ENCODE measurements at regions not wholly inside any gene's neighbourhood (a gene's known extent, or its start where the extent isn't known, plus 50 kb on each side); places are given as distances from the start of the nearest gene placed in this dataset.

- TF ChIP-seq EZH2 (IDR thresholded peaks at IDR 0.05) (no peak), POLR2AphosphoS5 (IDR thresholded peaks at IDR 0.05; ENCODE audit: borderline replicate concordance, low read depth, low read length) (no peak), FOXP2 (optimal IDR thresholded peaks at IDR 0.05; ENCODE audit: control extremely low read depth, extremely low read length, insufficient read depth) (no peak)
These were observed 60.5 kb upstream of the SPEF2 start for GRCh38 chr5:35557199-35557598.
